ENCODE measurements at regions not wholly inside any gene's neighbourhood (a gene's known extent, or its start where the extent isn't known, plus 50 kb on each side); places are given as distances from the start of the nearest gene placed in this dataset.

DNA sequence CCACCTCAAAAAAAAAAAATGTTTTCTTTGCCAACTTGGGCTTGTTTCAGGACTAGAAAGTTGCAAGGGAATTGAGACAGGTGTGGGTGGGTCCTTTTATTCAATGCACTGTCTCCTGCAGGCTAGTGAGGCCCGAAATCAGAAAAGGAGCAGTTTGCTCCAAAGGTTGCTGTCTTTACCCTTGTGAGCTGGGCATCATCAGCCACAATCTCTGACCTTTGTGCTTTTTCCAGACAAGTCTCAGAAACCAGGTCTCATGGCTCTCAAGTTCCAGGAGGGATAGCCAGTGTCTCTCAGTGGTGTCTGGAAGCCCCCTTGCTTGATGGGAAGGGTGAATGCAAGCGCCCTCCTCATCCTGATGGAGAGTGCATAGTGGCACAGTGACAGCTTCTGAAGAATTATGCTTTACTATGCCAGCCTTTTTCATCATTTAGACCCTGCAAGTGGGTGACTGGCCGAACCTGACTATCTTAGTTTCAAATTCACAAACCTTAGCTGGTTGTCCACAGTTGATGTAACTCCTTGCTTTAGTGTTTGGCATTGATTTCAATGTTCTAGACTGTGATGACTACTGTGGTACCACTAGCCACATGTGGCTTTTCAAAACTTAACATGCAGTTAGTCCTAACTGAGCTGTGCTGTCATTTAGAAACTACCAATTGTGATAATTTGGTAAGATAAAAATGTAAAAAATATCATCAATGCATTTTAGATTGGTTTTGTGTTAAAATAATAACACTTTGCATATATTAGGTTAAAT lies 468.6 kb downstream of the GADD45G start:
- peak in 1 of 5 donors; percentile 40 for DNase-seq

DNA sequence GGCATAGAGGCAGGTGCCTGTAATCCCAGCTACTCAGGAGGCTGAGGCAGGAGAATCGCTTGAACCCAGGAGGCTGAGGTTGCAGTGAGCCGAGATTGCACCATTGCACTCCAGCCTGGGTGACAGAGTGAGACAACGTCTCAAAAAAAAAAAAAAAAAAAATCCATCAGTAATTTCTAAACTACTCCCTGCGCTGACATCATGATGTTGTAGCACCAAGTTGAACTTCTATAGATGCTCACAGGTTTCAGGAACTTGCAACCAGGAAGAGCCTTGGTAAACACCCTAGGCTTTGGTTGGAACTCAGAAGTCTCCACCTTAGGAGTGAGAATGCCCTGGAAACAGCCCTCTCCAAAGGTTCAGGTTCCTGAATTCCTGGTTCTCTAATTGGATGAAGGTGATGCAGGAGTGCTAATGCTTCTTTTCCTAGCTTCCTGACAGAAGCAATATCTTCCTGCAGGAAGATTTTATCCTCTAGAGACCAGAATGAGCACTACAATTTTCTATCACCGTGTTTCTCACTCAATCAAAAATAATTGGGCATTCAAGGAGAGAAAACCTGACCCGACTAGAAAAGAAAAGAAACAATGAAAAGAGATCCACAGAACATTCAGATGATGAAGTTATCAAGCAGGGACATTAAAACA lies 469.6 kb downstream of the GADD45G start:
- DNase-seq: peak in 1 of 5 donors; percentile 31

DNA sequence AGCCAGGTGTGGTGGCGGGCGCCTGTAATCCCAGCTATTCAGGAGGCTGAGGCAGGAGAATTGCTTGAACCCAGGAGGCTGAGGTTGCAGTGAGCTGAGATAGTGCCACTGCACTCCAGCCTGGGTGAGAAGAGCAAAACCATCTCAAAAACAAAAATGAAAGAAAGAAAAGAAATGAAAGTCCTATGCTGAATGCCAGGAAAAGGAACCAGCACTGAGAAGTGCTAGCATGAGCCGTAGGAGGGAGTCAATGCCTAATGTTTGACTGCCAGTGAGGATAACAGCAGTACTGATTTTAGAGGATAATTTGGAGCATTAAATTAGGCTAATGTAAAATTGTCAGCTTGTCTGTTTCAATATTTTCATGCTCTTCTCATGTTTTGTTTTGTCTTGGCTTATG lies 472.8 kb downstream of the GADD45G start:
- DNase-seq: peak in 1 of 5 donors; percentile 23

DNA sequence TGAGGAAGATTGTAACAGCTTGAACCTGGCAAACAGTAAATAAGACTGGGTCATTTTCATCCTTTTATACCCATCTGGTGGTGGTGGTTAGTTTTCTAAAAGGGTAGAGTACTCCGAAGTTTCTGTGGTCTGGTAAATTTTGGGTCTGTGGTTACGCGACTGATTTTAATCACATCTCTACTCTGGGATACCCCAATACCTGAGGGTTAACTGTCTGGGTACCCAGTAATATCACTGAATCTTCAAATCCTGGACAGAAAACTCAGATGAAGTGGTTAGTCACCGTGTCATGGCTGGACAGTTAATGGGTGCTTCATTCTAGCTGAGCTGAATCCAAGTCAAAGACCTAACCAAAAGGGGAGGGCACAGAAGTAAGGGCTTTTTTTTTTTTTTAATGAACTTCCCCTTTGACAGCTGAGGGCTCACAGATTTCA lies 474.2 kb downstream of the GADD45G start:
- peak in 1 of 5 donors; percentile 33 for DNase-seq

DNA sequence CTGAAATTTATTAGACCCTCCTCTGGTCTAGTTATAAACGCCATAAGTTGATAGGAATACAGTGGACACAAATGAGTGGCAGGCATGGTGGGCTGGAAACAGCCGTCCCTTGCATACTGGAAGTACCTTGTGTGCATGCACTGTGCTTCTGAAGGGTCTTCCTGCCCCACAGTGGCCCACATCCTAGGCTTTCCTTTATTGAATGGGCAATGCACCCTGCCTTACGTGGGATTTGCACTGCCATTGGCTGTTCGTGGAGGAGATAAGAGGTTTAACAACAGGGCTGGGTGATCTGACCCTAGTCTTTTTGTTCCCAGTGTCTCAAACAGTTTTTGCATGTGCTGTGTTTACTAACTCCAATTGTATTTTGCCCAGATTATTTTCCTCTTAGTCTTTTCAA lies 480.8 kb downstream of the GADD45G start:
- no peak for DNase-seq

DNA sequence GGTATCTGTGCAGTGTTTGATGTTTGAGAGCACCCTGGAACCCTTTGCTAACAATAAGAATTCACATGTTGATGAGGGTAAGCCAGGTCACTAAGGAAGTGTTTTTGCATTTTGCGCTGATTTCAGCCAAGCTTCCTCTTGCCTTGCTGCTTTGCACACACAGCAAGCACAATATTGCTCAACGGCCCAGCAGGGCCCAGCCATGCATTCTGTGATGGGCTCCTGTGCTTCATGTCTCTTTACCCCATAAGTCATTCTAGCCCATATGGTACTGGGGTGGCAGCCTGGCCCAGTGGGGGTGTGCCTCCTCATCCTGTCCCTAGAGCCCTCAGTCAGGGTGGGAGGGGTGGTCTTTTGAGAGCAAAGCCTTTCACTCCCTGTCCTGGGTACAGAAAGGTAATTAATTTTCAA lies 481.3 kb downstream of the GADD45G start:
- DNase-seq: no peak

DNA sequence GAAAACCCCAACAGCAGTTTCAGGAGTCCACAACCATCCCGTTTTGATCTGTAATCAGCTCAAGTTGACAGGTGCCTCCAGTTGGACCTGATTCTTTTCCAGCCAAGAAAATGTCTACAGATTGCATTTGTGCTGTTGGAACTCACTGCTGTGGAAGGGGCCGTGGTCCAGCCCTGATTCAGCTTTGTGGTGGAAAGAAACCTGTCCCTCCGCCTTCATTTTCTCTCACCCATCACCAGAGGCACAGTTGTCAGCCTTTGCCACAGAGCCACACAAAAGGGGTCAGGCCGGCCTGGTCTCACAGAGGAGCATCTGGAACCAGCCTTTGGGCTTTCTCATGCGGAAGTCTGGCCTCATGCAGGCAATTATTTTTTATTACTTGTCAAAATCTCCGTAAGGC lies 483.6 kb downstream of the GADD45G start:
- DNase-seq: no peak

DNA sequence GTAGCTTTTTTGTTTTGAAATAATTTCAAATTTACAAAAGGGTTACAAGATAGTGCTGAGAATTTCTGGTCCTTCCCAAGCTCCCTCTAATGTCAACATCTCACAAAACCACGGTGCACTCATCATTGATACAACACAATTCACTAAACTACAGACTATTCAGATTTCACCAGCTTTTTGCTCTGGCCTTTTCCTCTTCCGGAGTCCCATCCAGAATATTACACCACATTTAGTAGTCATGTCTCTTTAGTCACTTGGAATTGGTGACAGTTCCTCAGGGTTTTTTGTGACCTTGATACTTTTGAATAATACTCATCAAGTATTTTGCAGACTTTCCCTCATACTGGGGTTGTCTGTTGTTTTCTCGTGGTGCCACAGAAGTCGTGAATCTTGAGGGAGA lies 484.0 kb downstream of the GADD45G start:
- no peak for DNase-seq

DNA sequence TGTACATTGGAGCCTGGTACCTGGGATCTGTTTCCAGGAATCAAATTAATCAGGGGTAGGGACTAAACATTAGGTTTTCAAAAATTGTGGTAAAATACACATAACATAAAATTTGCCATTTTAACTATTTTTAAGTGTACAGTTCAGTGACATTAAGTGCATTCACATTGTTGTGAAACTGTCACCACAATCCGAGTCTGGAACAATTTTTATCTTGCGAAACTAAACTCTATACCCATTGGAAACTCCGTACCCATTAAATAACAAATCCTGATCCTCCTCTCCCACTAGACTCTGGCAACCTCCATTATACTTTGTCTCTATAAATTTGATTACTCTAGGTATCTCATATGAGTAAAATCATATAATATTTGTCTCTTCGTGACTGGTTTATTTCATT lies 486.2 kb downstream of the GADD45G start:
- no peak for DNase-seq

DNA sequence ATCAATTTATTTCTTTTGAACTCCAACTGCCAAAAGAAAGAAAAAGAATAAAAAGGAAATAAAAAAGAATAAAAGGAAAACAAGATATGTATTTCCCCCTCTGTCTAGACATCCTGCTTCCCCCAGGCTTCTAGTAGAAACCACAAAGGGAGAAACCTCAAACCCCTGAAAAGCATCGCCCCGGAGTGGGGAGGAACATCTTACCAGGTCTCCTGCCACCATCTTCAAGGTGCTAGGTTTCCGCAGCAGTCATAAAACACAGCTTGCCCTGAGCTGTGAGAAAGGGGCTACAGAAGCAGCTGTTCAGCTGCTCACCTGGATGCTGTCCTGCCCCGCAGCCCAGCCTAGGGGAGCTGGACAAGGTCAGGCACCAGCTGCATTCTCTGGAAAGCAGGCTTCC lies 487.7 kb downstream of the GADD45G start:
- DNase-seq: no peak

DNA sequence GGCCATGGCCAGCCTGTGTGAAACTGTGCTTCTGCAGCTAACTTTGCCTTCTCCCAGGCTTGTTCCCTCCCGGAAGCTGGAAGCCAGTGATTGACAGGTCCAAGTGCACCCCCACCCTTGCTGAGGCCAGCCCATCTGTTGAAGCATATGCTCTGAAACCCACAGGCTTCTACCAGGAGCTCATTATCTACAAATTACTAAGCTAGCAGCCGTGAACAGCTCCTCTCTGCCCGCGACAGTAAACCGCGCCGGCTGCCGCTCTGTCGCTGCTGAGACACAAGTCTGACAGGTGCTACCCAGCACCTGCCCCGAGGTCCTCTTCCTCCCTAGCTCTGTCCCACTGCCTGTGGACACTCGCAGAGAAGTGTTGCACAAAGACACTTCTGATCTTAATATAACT lies 490.9 kb downstream of the GADD45G start:
- DNase-seq: no peak

DNA sequence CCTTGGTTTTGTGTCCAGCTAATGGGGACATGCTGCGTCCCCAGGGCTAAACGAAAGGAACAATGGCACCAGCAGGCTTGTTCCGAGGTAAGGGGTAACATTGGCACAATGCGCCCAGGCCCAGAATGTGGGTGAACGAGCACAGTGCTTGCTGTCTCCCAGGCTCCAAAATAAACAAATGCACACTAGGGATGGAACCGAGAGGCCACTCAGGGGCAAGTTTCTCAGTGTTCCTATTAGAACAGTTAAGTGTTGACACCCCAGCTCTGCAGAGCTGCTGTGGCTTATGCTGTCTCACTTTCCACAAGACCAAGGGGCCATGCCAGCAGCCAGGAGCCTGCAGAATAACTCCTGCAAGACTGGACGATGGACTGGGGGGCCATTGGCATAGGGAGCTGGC lies 492.4 kb downstream of the GADD45G start:
- no peak for DNase-seq

DNA sequence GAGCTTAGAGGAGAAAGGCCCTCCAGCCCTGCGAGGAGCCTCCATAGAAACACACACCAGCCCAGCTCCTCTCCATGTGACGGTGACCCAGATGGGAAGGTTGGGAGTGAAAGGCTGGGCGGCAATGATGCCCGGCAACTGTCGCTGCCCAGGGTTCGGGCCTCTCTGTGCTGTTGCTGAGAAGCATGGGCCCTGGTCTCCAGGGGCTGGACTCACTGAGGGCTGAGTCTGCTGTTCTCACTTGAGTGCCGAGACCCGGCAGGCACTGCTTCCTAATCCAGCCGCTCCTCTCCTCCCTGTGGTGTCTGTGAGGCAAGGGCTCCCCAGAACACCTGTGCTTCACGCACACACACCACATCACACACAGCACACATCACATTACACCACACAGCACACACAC lies 493.6 kb downstream of the GADD45G start:
- DNase-seq: no peak

DNA sequence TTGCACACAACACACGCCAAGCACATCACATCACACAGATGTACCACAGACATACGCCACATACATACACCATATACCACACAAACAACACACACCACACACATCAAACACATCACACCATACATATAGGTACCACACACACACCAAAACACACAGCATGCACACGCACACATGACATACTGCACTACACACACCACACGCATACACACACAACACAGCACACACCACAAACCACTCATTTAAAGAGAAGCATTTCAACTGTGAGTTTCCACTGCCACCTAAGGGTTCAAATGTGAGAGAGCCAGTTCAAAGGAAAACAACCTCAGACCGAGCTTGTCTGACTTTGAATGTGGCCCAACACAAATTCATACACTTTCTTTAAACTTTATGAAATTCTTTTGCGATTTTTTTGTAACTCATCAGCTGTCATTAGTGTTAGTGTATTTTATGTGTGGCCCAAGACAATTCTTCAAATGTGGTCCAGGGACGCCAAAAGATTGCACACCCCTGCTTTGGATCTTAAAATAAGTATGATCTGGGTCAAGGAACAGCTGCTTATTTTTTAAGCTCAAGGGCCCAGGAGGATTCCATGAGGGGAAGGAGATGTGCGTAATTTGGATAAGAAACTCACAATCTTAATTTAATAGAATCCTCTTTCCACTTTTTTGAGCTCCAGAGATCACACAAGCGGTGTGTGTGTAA lies 494.6 kb downstream of the GADD45G start:
- DNase-seq: peak in 1 of 5 donors; percentile 27

DNA sequence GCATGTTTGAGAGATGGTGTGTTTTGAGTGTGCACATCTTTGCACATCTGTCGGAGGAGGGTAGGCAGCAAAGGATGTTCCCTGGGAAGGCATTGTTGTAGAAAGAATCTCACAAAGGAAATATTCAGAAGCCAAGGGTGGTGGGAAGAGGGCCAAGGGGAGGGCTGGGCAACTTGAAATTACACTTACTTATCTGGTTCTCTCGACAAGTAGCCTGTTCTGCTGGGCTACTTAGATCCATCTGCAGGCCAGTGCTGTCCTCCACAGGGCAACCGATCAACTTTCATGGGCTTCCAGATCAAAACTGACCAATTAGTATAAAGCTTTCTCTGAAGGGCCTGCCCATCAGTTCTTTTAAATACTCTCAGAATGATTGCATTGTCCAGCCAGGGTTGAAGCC lies 495.2 kb downstream of the GADD45G start:
- no peak for DNase-seq

DNA sequence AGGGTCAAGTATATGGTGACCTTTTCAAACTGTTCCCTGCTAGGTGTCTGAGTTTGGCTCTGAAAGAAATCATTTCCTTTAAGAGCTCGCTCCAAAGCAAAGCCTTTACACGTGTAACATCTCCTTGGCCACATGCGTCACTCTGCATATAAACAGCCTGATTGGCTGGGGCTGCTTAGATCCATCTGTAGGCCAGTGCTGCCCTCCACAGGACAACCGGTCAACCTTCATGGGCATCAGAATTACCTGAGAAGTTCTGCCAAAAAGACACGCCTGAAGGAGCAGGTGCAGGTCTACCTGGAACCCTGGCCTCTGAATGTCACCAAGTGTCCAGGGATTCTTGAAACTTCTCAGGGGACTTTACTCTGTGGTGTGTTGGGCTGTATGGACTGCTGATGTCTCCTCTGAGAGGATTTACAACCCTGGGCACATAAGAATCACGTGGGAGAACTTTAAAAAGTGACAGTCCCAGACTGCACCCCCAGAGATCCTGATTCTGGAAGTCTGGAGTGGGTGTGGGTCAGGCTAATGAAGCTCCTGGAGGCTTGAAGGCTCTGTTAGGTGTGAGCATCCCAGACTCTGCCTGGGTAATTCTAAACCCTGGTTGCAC lies 497.6 kb downstream of the GADD45G start:
- DNase-seq: peak; percentile 42 to 85 (median 64)

DNA sequence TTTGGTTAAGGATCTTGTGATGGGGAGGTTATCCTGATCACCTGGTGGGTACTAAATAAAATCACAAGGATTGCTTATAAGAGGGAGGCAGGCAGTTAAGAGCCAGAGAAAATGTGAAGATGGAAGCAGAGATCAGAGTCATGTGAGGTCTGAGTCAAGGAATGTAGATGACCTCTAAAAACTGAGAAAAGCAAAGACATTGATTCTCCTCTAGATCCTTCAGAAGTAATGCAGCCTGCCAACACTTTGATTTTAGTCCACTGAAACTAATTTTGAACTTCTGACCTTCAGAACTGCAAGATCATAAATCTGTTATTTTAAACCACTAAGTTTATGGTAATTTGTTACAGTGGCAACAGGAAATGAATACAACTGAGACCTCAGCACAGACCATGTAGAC lies 499.0 kb downstream of the GADD45G start:
- DNase-seq: no peak

DNA sequence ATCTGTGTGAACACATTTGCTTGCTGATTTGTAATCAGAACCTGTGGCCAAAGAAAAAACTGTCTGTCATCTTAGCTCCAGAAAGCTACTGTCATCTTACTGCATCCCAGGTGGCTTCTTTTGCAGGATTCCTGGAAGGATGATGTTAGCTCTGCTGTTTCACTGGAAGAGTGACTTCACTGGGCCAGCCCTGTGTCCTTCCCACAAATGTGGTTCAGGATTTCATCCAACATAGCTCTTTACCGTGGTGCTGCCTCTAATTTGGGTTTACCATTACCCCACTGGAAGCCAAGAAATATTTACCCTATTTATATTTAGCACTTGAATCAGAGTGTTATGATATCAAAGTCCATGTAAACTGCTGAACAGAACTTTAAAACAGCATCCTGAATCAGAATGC lies 501.0 kb downstream of the GADD45G start:
- DNase-seq: no peak

DNA sequence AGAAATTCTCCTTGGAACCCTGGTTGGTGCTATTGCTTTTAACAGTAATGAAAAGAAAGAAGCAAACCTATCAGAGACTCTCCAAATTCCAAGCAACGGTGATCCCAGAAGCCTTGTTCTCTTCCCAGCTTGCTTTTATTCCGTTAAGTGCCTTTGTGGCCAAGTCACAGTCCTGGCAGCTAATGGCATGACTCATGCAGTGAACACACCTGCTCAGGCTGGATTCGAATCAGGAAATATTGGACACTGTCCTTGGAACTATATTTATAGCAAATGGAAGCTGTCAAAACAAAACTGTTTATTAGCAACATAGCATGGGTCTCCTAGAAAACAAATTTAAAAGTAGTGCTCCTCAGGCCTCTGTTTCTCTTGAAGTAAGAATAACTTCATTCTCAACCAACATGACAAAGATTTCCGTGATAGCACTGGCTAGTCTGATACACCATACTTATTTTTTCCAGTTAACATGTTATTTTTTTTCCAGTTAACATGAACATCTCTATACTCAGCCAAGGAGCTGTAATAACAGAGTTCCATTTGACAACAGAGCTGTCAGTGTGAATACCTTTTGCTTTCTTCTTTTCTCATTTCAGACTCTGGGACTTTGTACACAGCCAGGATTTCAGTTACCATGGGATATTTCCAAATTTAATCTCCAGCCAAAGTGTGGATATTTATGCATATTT lies 502.4 kb downstream of the GADD45G start:
- no peak for DNase-seq

DNA sequence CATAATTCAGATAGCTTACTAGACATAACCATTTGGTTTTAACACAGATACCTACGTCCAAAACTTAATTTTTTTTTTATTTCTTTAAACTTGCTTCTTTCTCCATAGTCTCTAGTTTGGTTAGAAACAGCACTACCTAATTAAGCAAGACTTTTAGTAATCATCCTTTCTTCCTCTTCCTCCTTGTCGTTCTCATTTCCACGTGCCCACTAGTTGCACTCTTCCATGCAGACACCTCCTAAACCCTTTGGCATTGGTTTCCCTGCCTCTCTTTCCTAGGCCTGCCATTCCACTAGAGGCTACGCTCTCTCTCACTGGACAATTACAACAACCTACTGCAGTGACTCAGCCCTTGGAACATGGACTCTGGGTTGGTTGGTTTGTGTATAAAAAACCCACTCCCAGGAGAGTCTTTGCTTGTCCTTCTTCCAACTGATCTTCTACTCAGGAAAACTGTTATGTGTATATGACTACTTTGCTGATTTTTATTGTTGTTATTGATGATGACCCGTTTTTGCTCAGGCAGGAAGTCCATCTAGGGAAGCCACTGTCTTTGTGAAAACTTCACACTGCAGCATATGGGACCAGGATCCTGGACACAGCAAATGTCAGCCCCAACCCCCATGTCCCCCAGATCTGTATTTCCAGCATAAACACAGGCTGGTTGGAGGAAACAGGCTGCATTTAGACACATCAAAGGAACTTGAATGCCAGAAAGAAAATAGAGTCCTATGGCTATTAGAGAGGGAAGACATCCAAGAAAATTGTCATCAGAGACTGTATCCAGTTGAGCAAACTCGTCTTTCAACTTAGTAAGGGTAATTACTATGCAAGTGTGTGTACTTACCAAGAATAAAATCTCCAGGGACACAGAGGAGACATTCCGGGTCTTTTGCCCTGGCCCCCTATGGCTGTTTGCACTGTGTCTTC lies 503.2 kb downstream of the GADD45G start:
- no peak for DNase-seq

DNA sequence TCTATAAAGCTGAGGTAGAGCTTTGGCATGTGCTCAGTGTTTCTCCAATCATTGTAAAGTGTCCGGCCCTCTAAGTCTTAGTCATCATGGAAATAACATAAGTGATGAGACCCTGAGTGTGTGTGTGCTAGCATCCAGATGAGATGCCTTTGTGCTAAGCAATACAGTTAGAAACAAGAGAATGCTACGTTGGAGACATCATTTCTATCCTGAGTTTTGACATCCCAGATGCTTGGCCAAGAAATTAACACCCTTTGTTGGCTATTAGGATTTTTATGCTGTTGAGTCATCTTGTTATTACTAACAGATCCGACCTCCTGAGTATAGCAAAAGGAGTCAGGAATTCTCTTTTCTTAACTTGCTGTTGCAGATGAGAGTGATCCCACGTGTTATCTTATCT lies 508.0 kb downstream of the GADD45G start:
- no peak for DNase-seq

Data from T-helper 1 cell (primary cell).